GM12873 (cell line): ENCODE measurements at regions not wholly inside any gene's neighbourhood (a gene's known extent, or its start where the extent isn't known, plus 50 kb on each side); places are given as distances from the start of the nearest gene placed in this dataset.

Experiments used
- CTCF ChIP-seq: IDR thresholded peaks from 2 replicates; pipeline ENCODE4 v1.5.1; 2012; ENCODE audit warnings: low read depth, mild to moderate bottlenecking, moderate library complexity, low read length, control low read depth; ENCODE audit not compliant: insufficient read depth; ENCODE audit errors: missing control alignments

DNA sequence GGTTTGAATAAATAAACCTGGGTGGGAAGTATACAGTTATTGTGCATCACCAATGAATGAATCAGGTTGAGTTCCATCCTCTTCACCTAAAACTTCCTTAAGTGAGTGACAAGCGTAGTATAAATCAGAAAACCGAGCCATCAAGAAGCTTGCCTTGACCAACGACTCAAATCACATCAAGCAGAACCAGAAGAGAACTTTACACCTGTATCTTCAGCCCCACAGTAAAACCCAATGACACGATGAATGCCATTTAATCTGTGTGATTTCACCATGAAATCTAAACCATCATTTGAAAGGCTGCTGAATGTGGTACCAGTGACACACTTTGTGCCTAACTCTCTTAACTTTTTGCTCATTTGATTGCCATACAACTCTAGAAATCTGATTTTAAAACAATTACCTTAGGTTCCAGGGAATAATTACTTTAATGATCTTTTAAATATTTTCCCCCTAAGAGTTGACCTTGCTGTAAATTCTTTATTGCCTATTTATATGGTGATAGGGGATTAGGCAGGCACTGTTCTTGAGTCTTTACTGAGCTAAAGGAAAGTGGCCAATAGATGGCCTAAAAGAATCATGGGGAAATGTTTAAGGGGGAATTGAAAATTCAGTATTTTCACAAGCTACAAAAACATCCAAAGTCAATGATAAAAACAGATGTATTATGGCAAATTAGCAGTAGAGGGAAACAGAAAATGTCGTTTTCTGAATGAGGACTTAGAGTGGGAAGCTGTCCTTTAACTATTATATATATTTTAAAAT is 152.0 kb upstream of the EYA4 start:
- no peak for TF ChIP-seq CTCF

GRCh38 chr6:133092199-133092598 is 149.0 kb upstream of the EYA4 start:
- no peak for TF ChIP-seq CTCF

DNA sequence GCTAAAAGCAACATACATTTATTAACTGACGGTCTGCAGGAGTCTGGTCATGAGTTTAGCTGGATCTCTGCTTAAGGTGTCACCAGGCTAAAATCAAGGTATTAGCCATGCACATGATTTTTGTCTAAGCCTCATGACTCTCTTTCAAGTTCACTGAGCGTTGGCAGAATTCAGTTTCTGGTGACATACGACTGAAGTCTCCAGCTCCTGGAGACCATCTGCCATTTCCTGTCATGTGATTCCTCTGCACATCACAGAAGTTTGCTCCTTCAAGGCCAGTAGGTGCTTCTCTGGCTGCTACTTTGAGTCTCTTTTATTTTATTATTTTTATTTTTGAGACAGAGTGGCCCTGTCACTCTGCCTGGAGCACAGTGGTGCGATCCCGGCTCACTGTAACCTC is 148.4 kb upstream of the EYA4 start:
- no peak for TF ChIP-seq CTCF

DNA sequence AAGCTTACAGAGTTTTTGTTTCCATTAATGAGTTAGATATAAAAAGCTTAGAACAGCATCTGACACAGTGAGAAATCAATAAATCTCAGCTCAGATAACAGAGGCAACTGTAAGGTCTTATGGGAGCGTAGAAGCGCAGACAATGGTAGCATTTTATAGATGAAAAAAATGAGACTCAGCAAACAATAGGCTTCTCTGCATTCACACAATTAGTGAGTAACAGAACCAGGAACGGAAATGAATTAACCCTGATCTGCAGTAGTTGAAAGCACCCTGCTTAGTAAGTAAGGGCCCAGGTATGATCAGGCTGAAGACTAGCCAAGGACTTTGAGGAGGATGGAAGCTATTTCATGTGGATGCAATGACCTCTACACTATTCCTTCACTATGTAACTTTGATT is 147.2 kb upstream of the EYA4 start:
- no peak for TF ChIP-seq CTCF

GRCh38 chr6:133097208-133097607 is 143.9 kb upstream of the EYA4 start:
- TF ChIP-seq CTCF, result no peak

DNA sequence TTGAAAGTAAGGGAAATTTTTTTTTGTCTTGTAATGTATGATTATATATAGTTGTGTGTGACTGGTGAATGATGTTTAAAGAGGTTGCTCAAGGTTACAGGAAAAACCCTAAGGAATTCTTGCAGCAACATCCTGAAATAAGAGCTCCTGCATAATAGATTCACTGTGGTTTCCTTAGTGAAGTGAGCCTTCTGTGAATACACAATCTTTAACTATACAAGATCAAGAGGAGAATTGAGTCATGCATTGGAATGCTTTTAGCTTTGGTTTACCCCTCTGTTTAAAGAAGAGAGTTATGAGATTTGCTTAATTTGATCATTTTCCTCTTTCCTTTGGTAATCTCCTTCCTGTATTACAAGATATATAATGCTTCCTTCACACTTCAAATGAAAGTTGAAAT is 141.6 kb upstream of the EYA4 start:
- TF ChIP-seq CTCF, result no peak

DNA sequence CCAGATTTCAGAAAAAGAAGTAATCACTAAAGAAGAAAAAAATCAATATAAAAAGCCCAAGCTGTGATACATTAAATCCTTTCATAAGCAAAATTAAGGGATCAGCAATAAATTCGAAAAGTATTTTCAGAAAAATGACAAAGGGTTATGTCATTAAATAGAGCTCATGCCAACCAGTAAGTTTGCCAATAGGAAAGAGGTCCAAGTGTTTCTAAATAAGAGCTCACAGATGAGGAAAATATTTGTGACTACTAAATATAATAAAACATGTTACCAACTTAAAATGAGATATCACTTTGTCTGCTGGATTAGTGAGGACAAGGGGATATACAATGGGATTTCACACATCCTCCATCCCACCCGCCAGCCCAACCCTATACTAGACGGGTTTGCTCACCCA is 140.3 kb upstream of the EYA4 start:
- TF ChIP-seq CTCF, result no peak

DNA sequence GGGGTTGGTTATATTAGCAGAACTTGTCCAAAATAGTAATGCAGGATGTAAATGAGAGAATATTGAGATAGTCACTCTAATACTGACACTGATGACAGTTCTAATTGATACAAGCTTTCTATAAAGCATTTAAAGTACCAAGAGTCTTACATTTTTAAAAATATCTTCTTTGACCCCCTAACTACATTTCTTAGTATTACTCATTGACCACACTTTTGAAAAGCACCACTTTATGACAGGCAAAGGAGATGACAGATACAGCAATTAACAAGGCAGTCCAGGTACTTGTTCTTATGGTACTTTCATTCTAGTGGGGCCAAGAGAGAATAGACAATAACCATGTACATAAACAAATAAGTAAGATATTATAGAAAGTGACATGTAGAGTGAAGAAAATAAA is 139.4 kb upstream of the EYA4 start:
- TF ChIP-seq CTCF, result no peak
